ENCODE measurements at regions not wholly inside any gene's neighbourhood (a gene's known extent, or its start where the extent isn't known, plus 50 kb on each side); places are given as distances from the start of the nearest gene placed in this dataset.

DNA sequence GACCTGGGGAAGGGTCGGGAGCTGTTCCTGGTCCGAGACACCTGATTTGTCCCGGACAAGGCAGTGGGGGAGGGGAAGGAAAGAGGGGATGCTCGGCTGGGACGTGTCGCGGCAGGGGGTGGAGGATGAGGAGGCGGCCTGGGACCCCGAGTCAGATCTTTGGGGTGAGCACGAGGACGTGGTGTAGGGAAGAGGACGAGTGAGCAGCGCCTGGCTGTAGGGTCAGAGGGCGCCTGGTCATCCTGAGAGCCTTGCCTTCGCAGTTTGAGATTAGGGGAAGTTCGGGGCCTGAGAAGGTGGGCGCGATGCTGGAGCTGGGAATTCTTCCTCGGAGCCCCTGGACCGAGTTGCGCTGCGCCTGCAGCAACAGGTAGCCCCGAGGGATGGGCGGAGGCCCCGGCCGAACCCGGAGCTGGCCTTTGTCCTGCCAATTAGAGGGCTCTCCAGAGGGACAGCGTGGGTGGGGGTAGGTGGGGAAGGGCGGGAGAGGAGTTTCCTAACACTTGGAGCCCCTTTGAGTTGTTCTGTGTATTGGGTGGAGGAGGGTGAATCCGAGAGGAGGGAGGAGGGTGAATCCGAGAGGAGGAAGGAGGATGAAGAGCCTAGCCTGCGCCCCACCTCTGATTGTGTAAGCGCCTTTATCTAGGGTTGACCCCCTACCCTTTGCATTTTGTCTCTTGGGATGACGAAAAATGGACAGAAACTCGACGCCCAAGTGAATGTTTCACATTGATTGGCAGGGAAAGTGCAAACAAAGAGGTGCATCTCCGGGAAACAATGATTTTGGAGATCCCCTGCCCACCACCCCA is 72.0 kb downstream of the SOX4 start:
- DNase-seq (peak in 2 of 3 donors; percentile 25 to 43), ATAC-seq (ENCODE audit: insufficient read depth, low FRiP score) (no peak)
- Histone ChIP-seq H3K4me3 (peak overlapping the region; percentile 5), H3K36me3 (ENCODE audit: control insufficient read depth in 4 of 4, insufficient read depth in 4 of 4, low read length in 4 of 4) (no peaks in the 10 kb centered on the region), H3K4me1 (ENCODE audit: control insufficient read depth in 5 of 5, insufficient read depth in 5 of 5, low read length in 5 of 5) (peaks cover 0 to 36% (median 9%) of the 10 kb centered on the region in 5 donors), H3K27me3 (ENCODE audit: control insufficient read depth in 3 of 3, insufficient read depth in 3 of 3, low read length in 2 of 3) (peaks cover 0 to 11% (median 11%) of the 10 kb centered on the region in 3 donors), H3K27ac (ENCODE audit: low read depth in 1 of 2, low read length in 1 of 2) (peak overlapping the region in 1 of 2 donors; percentile 49), H3K9me3 (ENCODE audit: control insufficient read depth in 4 of 4, insufficient read depth in 3 of 4, low read length in 3 of 4) (no peaks in the 10 kb centered on the region), H3K9ac (ENCODE audit: insufficient read depth in 1 of 2, low read length in 2 of 2) (peak overlapping the region; percentile 37)
- TF ChIP-seq, protein P1, sequence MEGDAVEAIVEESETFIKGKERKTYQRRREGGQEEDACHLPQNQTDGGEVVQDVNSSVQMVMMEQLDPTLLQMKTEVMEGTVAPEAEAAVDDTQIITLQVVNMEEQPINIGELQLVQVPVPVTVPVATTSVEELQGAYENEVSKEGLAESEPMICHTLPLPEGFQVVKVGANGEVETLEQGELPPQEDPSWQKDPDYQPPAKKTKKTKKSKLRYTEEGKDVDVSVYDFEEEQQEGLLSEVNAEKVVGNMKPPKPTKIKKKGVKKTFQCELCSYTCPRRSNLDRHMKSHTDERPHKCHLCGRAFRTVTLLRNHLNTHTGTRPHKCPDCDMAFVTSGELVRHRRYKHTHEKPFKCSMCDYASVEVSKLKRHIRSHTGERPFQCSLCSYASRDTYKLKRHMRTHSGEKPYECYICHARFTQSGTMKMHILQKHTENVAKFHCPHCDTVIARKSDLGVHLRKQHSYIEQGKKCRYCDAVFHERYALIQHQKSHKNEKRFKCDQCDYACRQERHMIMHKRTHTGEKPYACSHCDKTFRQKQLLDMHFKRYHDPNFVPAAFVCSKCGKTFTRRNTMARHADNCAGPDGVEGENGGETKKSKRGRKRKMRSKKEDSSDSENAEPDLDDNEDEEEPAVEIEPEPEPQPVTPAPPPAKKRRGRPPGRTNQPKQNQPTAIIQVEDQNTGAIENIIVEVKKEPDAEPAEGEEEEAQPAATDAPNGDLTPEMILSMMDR (IDR thresholded peaks at IDR 0.05; ENCODE audit: control extremely low read depth, extremely low read depth): no peak
- 2 to 3% methylated on average over 36 to 37 of the region's 37 CpGs for WGBS, 2 donors

DNA sequence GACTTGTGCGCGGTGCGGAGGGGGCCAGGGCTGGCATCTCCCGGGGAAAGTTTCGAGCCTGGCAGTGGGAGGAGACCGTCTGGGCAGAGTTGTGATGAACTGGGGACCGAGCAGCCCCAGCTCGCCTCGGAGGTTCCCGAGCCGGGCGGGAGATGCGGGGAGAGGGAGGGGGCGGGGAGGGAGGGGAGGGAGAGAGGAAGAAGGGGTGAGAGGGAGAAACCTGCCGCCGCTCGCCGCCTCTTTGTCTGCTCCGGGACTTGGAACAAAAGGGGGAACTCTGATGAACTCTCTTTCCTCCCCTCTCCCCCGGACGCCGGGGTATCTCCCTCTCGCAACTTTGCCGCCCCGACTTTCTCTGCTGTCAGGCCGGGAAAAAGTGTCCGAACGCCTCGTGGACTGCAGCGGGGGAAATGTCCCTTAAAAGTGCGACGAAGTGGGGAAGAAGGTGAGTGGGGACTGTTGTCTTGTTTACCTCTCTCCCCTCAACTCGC is 72.7 kb downstream of the SOX4 start:
- Histone ChIP-seq H3K4me1 (ENCODE audit: control insufficient read depth in 5 of 5, insufficient read depth in 5 of 5, low read length in 5 of 5) (peaks cover 0 to 36% (median 9%) of the 10 kb centered on the region in 5 donors), H3K9ac (ENCODE audit: insufficient read depth in 1 of 2, low read length in 2 of 2) (peak overlapping the region; percentile 55 to 86), H3K27me3 (ENCODE audit: control insufficient read depth in 3 of 3, insufficient read depth in 3 of 3, low read length in 2 of 3) (peaks cover 0 to 11% (median 11%) of the 10 kb centered on the region in 3 donors), H3K36me3 (ENCODE audit: control insufficient read depth in 4 of 4, insufficient read depth in 4 of 4, low read length in 4 of 4) (no peaks in the 10 kb centered on the region), H3K9me3 (ENCODE audit: control insufficient read depth in 4 of 4, insufficient read depth in 3 of 4, low read length in 3 of 4) (no peaks in the 10 kb centered on the region), H3K27ac (ENCODE audit: low read depth in 1 of 2, low read length in 1 of 2) (peak overlapping the region in 1 of 2 donors; percentile 49), H3K4me3 (peak overlapping the region; percentile 42)
- 1% methylated on average over 31 to 32 of the region's 33 CpGs for WGBS, 2 donors
- TF ChIP-seq, protein P1 (IDR thresholded peaks at IDR 0.05; ENCODE audit: control extremely low read depth, extremely low read depth): no peak
- peak; percentile 39 for ATAC-seq (ENCODE audit: insufficient read depth, low FRiP score)
- DNase-seq: peak; percentile 53 to 72 (median 64)

DNA sequence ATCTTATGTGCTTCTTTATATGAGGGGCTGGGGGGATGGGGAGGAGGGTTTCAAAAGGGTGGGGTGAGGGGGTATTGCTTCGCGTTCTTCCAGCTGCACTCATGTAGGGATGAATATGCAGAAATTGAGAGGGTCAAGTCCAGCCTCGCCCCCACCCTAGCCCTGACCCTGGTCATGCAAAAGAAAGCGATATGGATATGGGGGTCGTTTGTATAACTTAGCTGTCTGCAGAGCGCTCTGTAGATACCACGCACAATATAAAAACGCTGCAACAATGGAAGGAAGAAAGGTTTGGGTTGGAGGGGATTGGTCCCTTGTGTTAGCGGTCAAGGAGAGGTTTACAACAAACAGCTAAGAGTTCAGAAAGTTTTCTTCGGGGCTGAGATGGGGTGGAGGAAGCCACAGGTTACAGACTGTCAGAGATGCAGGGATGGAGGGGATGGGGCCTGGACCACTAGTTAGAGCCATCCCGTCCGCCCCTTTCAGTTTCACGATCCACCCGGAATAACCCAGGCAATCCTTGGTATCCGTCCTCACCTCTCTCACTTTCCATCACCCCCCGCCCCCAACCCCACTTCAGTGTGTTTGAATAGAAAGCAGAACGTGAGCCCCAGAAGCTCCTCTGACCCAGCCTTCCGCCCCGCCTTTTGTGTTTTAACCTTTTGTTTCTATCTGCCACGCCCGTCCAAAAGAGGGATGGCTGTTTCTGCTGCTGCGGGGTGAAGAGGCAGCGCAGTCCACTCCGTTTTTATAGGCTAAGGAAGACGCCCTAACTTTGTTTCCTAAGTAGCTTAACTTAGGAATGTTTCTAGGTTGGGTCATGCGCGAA is 73.5 kb downstream of the SOX4 start:
- ATAC-seq (ENCODE audit: insufficient read depth, low FRiP score) (no peak), DNase-seq (peak; percentile 61 to 73 (median 64))
- no peaks in the 10 kb centered on the region for H3K9me3 ChIP-seq (ENCODE audit: control insufficient read depth in 4 of 4, insufficient read depth in 3 of 4, low read length in 3 of 4)
- H3K27ac ChIP-seq (ENCODE audit: low read depth in 1 of 2, low read length in 1 of 2): peak overlapping the region in 1 of 2 donors; percentile 34
- peaks cover 0 to 11% (median 11%) of the 10 kb centered on the region in 3 donors for H3K27me3 ChIP-seq (ENCODE audit: control insufficient read depth in 3 of 3, insufficient read depth in 3 of 3, low read length in 2 of 3)
- H3K9ac ChIP-seq (ENCODE audit: insufficient read depth in 1 of 2, low read length in 2 of 2): peak overlapping the region; percentile 55 to 86
- TF ChIP-seq, protein P1 (IDR thresholded peaks at IDR 0.05; ENCODE audit: control extremely low read depth, extremely low read depth): no peak
- 4 to 6% methylated on average over 26 to 27 of the region's 27 CpGs for WGBS, 2 donors
- peaks cover 0 to 36% (median 9%) of the 10 kb centered on the region in 5 donors for H3K4me1 ChIP-seq (ENCODE audit: control insufficient read depth in 5 of 5, insufficient read depth in 5 of 5, low read length in 5 of 5)
- H3K4me3 ChIP-seq: peak overlapping the region; percentile 27
- H3K36me3 ChIP-seq (ENCODE audit: control insufficient read depth in 4 of 4, insufficient read depth in 4 of 4, low read length in 4 of 4): no peaks in the 10 kb centered on the region

Data from lung (tissue), 11 donors.